Cardiac fibroblast (primary cell): ENCODE measurements at regions not wholly inside any gene's neighbourhood (a gene's known extent, or its start where the extent isn't known, plus 50 kb on each side); places are given as distances from the start of the nearest gene placed in this dataset.

Experiments
- DNase-seq, 2 donors: peaks; one replicate each; pipeline versions ENCODE4 v3.0.0 to v3.0.0-alpha.2; 2010; ENCODE audit warnings: low read depth in 2 of 2
- H3K4me3 ChIP-seq, 2 donors: replicated peaks in 1 of 2; 1 replicate in 1 of 2; 2 replicates in 1 of 2; pipeline ENCODE4 v1.5.1; 2011; ENCODE audit warnings: low read depth in 2 of 2, low read length in 2 of 2, mild to moderate bottlenecking in 2 of 2, moderate library complexity in 1 of 2
- TF ChIP-seq, protein P1 (sequence below): IDR thresholded peaks from one replicate; pipeline ENCODE4 v1.5.1; 2011; ENCODE audit warnings: low read depth, mild to moderate bottlenecking, low read length, inconsistent platforms

DNA sequence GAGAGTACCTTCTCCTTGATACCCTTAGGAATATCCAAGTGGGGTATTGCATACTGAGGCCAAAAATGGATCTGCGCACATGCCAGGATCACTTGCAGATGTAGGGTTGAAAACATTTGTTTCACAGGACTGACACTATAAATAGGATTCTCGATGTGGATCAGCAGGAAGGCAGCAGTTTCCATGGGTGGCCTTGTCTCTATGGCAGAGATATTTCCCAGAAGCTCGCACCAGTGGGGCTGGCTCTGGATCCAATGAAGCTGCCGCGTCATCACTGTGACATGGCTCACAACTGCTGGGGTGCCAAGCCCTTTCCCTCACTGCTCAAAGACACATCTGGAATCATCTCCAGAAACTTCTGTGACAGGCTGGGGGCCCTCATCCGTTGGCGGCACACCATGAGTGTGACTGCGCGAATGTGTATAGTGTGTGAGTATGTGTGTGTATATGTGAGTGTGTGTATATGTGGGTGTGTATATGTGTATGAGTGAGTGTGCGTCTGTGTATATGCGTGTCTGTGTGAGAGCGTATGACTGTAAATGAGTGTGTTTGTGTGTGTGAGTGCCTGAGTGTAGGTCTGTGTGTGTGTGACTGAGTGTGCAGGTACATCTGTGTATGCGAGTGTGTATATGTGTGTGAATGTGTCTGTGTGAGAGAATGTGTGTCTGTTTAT lies 182.5 kb downstream of the GAS1 start:
- TF ChIP-seq, protein P1, sequence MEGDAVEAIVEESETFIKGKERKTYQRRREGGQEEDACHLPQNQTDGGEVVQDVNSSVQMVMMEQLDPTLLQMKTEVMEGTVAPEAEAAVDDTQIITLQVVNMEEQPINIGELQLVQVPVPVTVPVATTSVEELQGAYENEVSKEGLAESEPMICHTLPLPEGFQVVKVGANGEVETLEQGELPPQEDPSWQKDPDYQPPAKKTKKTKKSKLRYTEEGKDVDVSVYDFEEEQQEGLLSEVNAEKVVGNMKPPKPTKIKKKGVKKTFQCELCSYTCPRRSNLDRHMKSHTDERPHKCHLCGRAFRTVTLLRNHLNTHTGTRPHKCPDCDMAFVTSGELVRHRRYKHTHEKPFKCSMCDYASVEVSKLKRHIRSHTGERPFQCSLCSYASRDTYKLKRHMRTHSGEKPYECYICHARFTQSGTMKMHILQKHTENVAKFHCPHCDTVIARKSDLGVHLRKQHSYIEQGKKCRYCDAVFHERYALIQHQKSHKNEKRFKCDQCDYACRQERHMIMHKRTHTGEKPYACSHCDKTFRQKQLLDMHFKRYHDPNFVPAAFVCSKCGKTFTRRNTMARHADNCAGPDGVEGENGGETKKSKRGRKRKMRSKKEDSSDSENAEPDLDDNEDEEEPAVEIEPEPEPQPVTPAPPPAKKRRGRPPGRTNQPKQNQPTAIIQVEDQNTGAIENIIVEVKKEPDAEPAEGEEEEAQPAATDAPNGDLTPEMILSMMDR = no peak
- no peak for DNase-seq
- H3K4me3 ChIP-seq = no peak overlapping the region

DNA sequence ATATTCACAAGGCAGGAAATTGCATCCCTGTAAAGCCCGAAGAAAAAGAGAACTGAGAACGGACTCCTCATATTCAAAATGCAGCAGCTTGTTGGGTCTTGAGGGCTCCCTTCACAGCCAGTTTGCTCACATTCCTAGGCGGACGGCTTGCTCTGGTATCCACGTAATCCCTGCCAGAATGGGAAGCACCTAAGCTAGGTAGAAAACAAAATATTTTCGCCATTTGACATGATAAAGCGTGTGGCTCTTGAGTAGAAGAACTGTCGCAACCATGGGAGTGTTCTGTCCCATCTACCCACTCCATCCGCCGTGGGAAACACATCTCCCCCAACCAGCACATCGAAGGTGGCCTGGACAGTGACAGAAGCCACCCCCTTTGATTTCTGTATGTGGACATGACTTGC lies 183.1 kb downstream of the GAS1 start:
- H3K4me3 ChIP-seq = no peak overlapping the region
- TF ChIP-seq, protein P1 = no peak
- no peak for DNase-seq

DNA sequence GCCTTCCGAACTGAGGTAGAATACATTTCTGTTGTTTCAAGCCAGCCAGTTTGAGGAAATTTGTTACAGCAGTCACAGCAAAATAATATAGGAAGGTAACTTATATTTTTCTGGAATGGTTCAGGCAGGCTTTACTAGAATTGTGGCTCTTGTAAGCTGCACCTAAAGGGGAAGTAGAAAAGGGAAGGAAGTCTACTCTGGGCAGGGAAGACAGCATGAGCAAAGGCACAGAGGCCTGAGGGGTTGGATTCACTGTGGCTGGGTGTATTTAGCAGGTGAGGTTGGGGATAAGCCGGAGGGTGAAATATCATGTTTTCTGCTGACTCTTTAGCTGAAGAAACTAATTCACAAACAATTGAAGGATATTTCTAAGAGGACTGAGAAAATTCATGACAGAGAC lies 183.5 kb downstream of the GAS1 start:
- no peak for DNase-seq
- TF ChIP-seq, protein P1 = no peak
- no peak overlapping the region for H3K4me3 ChIP-seq

DNA sequence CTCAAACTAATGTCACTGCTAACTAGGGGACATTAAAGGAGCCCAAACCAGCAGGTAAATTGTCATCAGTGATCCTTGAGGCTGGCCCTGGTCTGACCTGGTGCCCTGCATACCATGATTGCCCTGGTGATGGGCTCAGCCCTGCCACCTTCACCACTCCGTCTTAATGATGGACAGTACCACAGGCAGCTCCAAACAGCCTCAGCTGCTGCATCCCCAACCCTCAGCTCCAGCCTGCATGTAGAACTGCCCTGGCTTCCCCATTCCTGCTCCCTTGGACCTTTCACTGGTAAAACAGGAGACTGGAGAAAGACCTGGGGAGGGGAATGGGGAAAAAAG lies 190.0 kb downstream of the GAS1 start:
- no peak for DNase-seq
- H3K4me3 ChIP-seq = no peak overlapping the region
- TF ChIP-seq, protein P1 = no peak

DNA sequence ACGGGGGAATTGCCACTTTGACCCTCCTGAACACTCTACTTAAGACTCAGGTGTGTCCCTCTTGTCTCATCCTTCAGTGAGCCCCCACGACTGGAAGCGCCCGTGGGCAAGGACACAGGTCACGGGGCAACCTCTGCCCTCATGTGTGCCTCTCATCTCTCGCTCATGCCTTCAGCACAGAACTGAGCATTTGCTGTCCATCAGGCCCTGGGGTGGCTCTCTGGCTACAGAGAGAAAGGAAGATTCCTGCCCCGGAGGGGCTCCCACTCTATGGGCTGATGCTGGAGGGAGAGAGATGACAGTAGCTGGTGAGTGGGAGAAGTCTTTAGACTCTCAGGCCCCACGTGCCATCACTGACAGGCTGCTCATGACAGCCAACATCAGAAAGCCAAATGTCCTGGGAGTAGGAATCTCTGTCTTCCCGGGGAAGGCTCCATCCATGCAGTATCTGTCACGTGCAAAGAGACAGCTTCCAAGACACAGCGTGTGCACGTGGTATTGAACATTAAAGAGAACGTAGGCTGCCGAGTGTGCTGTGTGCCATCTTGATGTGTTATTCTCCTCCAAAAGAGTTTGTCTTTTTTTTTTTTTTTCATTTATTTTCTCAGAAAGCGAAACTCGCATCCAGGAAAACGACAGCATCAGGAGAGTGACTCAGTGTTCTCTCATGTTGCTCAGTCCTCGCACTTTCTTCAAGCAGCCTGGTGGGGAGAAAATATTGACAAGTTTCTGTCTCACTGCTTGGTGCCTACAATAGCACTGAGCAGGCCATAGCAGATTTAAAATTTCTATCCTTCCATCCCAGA lies 190.5 kb downstream of the GAS1 start:
- no peak for DNase-seq
- TF ChIP-seq, protein P1 = no peak
- H3K4me3 ChIP-seq = peak overlapping the region in 1 of 2 donors; percentile 16

DNA sequence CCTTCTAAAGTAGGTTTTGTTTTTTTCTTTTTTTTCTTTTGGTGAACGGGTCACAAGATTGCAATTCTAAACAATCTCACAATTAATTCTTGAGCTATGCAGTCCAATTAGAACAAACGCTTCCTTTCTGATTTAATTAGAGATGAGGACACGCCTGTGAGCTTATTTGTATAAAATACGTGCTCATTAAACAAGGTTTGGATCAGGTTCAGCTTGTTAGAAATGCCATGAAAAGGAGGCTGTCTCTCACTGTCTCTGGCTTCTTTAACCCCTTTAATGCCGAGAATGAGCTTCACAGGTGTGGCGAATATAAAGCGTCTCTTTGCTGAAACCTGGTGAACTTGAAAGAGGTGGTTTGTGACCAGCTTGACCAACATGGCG lies 191.8 kb downstream of the GAS1 start:
- TF ChIP-seq, protein P1 = no peak
- no peak overlapping the region for H3K4me3 ChIP-seq
- no peak for DNase-seq
